HG03064 (cell line): ENCODE measurements at regions not wholly inside any gene's neighbourhood (a gene's known extent, or its start where the extent isn't known, plus 50 kb on each side); places are given as distances from the start of the nearest gene placed in this dataset.

Experiments
- ATAC-seq: cut with Tn5 transposase; IDR thresholded peaks from one replicate; pipeline ENCODE4 v1.9.1; 2021; ENCODE audit warnings: low read depth; ENCODE audit not compliant: unreplicated experiment

GRCh38 chr20:11227602-11228001 is 553.8 kb upstream of the JAG1 start:
- no peak for ATAC-seq

- no peak for ATAC-seq
Observed at GRCh38 chr20:11229772-11230171, 556.0 kb upstream of the JAG1 start.

GRCh38 chr20:11230999-11231398 is 557.2 kb upstream of the JAG1 start:
- no peak for ATAC-seq

GRCh38 chr20:11231742-11232648 is 558.2 kb upstream of the JAG1 start:
- no peak for ATAC-seq

- ATAC-seq: no peak
Observed at GRCh38 chr20:11232896-11233295, 559.1 kb upstream of the JAG1 start.

GRCh38 chr20:11234181-11234580 is 560.4 kb upstream of the JAG1 start:
- no peak for ATAC-seq

- no peak for ATAC-seq
Observed at GRCh38 chr20:11234608-11235007, 560.8 kb upstream of the JAG1 start.

GRCh38 chr20:11235058-11235457 is 561.3 kb upstream of the JAG1 start:
- ATAC-seq: no peak

GRCh38 chr20:11242320-11242719 is 568.5 kb upstream of the JAG1 start:
- no peak for ATAC-seq

GRCh38 chr20:11245431-11245830 is 571.6 kb upstream of the JAG1 start:
- ATAC-seq: no peak

GRCh38 chr20:11246251-11246775 is 572.5 kb upstream of the JAG1 start:
- ATAC-seq: no peak

- ATAC-seq: no peak
Observed at GRCh38 chr20:11247046-11248010, 573.5 kb upstream of the JAG1 start.

GRCh38 chr20:11248011-11248409 is 574.2 kb upstream of the JAG1 start:
- no peak for ATAC-seq

GRCh38 chr20:11248687-11249638 is 575.2 kb upstream of the JAG1 start:
- no peak for ATAC-seq

GRCh38 chr20:11249683-11250082 is 575.9 kb upstream of the JAG1 start:
- no peak for ATAC-seq

GRCh38 chr20:11252447-11252846 is 578.6 kb upstream of the JAG1 start:
- ATAC-seq: no peak

GRCh38 chr20:11255455-11255854 is 581.7 kb upstream of the JAG1 start:
- ATAC-seq: no peak

GRCh38 chr20:11255860-11256259 is 582.1 kb upstream of the JAG1 start:
- ATAC-seq: no peak

GRCh38 chr20:11260611-11261010 is 586.8 kb upstream of the JAG1 start:
- ATAC-seq: no peak

- ATAC-seq: peak; percentile 54
Observed at GRCh38 chr20:11261533-11262000, 587.8 kb upstream of the JAG1 start.
